ENCODE measurements at regions not wholly inside any gene's neighbourhood (a gene's known extent, or its start where the extent isn't known, plus 50 kb on each side); places are given as distances from the start of the nearest gene placed in this dataset.

DNA sequence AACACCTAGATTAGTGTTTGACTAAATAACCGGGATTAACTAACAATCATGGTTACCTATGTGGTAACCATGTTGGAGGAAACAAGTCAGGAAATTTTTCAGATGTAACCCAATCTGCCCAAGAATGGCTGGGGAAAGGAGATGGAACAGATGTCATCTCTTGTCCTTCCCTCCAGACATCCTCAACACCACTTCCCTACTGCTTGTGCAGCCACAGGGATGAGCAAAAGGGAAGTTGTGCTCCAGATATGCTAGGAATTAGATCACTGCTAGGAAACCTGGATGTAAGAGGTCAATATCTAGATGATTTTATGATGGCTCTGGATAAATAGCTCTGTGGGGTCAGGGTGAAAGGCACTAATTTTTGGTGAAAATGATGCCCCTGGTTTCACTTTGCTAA, 61.3 kb upstream of the ELL2 start:
- no peaks in the 10 kb centered on the region for H3K9me3 Mint-ChIP-seq
- no peaks in the 10 kb centered on the region for H3K4me1 Mint-ChIP-seq
- DNase-seq (ENCODE audit: low spot score), result no peak
- no peaks in the 10 kb centered on the region for H3K36me3 Mint-ChIP-seq
- ChIA-PET POLR2A (no interaction called here), CTCF (no interaction called here)
- no peak overlapping the region for H3K4me3 Mint-ChIP-seq
- ATAC-seq, result no peak
- H3K27ac Mint-ChIP-seq, result no peak overlapping the region
- TF ChIP-seq ETV6 (CRISPR knock-in tag; IDR thresholded peaks at IDR 0.05) (no peak), NFATC4 (CRISPR knock-in tag; IDR thresholded peaks at IDR 0.05) (no peak), ELF4 (CRISPR knock-in tag; IDR thresholded peaks at IDR 0.05; ENCODE audit: low read depth) (no peak), TCF7 (CRISPR knock-in tag; IDR thresholded peaks at IDR 0.05; ENCODE audit: low read depth) (no peak), ZNF138 (CRISPR knock-in tag; conservative IDR thresholded peaks at IDR 0.05) (no peak), SOX15 (CRISPR knock-in tag; IDR thresholded peaks at IDR 0.05) (no peak), PRRX2 (CRISPR knock-in tag; IDR thresholded peaks at IDR 0.05) (no peak), MXD4 (CRISPR knock-in tag; IDR thresholded peaks at IDR 0.05; ENCODE audit: borderline replicate concordance) (no peak), ZNF317 (CRISPR knock-in tag; IDR thresholded peaks at IDR 0.05; ENCODE audit: borderline replicate concordance, low read depth) (no peak), NR1H2 (CRISPR knock-in tag; IDR thresholded peaks at IDR 0.05) (no peak), CREB1 (CRISPR knock-in tag; IDR thresholded peaks at IDR 0.05) (no peak), ZNF121 (CRISPR knock-in tag; IDR thresholded peaks at IDR 0.05) (no peak)
- TF ChIP-seq, protein P1, sequence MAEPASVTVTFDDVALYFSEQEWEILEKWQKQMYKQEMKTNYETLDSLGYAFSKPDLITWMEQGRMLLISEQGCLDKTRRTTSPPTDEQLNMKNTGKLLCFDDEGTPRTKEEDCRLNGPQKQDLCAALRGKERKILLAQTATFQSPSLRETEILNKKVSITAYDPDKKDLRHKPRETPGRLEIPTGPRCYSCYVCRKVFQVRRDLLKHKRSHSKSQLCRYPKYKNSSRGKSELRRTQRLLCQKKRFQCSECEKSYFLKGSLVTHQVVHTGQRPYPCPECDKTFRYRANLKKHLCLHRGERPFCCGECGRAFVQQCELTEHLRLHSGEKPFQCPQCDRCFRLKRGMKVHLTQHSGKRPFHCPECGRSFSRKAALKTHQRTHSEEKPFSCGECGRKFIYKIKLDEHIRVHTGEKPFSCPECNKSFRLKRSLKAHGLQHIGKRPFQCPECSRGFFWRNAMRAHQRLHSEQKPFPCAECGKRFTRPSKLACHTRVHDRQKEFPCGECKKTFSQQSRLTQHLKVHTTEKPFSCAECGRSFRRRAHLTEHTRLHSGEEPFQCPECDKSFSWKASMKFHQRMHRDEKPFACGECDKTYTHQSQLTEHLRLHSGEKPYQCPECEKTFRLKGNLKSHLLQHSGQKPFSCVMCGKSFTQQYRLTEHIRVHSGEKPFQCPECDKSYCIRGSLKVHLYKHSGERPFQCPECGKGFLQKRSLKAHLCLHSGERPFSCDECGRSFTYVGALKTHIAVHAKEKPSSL (CRISPR knock-in tag; conservative IDR thresholded peaks at IDR 0.05), result no peak
- TF ChIP-seq, protein P2, sequence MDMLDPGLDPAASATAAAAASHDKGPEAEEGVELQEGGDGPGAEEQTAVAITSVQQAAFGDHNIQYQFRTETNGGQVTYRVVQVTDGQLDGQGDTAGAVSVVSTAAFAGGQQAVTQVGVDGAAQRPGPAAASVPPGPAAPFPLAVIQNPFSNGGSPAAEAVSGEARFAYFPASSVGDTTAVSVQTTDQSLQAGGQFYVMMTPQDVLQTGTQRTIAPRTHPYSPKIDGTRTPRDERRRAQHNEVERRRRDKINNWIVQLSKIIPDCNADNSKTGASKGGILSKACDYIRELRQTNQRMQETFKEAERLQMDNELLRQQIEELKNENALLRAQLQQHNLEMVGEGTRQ (CRISPR knock-in tag; IDR thresholded peaks at IDR 0.05), result no peak
- TF ChIP-seq, protein P3, sequence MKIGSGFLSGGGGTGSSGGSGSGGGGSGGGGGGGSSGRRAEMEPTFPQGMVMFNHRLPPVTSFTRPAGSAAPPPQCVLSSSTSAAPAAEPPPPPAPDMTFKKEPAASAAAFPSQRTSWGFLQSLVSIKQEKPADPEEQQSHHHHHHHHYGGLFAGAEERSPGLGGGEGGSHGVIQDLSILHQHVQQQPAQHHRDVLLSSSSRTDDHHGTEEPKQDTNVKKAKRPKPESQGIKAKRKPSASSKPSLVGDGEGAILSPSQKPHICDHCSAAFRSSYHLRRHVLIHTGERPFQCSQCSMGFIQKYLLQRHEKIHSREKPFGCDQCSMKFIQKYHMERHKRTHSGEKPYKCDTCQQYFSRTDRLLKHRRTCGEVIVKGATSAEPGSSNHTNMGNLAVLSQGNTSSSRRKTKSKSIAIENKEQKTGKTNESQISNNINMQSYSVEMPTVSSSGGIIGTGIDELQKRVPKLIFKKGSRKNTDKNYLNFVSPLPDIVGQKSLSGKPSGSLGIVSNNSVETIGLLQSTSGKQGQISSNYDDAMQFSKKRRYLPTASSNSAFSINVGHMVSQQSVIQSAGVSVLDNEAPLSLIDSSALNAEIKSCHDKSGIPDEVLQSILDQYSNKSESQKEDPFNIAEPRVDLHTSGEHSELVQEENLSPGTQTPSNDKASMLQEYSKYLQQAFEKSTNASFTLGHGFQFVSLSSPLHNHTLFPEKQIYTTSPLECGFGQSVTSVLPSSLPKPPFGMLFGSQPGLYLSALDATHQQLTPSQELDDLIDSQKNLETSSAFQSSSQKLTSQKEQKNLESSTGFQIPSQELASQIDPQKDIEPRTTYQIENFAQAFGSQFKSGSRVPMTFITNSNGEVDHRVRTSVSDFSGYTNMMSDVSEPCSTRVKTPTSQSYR (CRISPR knock-in tag; IDR thresholded peaks at IDR 0.05), result no peak
- TF ChIP-seq, protein P4, sequence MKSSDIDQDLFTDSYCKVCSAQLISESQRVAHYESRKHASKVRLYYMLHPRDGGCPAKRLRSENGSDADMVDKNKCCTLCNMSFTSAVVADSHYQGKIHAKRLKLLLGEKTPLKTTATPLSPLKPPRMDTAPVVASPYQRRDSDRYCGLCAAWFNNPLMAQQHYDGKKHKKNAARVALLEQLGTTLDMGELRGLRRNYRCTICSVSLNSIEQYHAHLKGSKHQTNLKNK (CRISPR knock-in tag; IDR thresholded peaks at IDR 0.05), result no peak
- TF ChIP-seq, protein P5, sequence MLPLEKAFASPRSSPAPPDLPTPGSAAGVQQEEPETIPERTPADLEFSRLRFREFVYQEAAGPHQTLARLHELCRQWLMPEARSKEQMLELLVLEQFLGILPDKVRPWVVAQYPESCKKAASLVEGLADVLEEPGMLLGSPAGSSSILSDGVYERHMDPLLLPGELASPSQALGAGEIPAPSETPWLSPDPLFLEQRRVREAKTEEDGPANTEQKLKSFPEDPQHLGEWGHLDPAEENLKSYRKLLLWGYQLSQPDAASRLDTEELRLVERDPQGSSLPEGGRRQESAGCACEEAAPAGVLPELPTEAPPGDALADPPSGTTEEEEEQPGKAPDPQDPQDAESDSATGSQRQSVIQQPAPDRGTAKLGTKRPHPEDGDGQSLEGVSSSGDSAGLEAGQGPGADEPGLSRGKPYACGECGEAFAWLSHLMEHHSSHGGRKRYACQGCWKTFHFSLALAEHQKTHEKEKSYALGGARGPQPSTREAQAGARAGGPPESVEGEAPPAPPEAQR (CRISPR knock-in tag; IDR thresholded peaks at IDR 0.05), result no peak
- TF ChIP-seq, protein P6, sequence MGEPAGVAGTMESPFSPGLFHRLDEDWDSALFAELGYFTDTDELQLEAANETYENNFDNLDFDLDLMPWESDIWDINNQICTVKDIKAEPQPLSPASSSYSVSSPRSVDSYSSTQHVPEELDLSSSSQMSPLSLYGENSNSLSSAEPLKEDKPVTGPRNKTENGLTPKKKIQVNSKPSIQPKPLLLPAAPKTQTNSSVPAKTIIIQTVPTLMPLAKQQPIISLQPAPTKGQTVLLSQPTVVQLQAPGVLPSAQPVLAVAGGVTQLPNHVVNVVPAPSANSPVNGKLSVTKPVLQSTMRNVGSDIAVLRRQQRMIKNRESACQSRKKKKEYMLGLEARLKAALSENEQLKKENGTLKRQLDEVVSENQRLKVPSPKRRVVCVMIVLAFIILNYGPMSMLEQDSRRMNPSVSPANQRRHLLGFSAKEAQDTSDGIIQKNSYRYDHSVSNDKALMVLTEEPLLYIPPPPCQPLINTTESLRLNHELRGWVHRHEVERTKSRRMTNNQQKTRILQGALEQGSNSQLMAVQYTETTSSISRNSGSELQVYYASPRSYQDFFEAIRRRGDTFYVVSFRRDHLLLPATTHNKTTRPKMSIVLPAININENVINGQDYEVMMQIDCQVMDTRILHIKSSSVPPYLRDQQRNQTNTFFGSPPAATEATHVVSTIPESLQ (CRISPR knock-in tag; IDR thresholded peaks at IDR 0.05), result no peak
- TF ChIP-seq, protein P7, sequence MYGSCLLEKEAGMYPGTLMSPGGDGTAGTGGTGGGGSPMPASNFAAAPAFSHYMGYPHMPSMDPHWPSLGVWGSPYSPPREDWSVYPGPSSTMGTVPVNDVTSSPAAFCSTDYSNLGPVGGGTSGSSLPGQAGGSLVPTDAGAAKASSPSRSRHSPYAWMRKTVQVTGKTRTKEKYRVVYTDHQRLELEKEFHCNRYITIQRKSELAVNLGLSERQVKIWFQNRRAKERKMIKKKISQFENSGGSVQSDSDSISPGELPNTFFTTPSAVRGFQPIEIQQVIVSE (CRISPR knock-in tag; IDR thresholded peaks at IDR 0.05; ENCODE audit: borderline replicate concordance), result no peak
- TF ChIP-seq, protein P8, sequence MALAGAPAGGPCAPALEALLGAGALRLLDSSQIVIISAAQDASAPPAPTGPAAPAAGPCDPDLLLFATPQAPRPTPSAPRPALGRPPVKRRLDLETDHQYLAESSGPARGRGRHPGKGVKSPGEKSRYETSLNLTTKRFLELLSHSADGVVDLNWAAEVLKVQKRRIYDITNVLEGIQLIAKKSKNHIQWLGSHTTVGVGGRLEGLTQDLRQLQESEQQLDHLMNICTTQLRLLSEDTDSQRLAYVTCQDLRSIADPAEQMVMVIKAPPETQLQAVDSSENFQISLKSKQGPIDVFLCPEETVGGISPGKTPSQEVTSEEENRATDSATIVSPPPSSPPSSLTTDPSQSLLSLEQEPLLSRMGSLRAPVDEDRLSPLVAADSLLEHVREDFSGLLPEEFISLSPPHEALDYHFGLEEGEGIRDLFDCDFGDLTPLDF (CRISPR knock-in tag; IDR thresholded peaks at IDR 0.05), result no peak
- no peaks in the 10 kb centered on the region for H3K27me3 Mint-ChIP-seq (ENCODE audit: low read depth)
